ENCODE measurements at regions not wholly inside any gene's neighbourhood (a gene's known extent, or its start where the extent isn't known, plus 50 kb on each side); places are given as distances from the start of the nearest gene placed in this dataset.

GRCh38 chr13:107475753-107476453 lies 739.4 kb downstream of the LIG4 start:
- H3K9me3 Mint-ChIP-seq, result peaks cover 26% of the 10 kb centered on the region
- H3K27ac Mint-ChIP-seq, result no peak overlapping the region
- H3K4me3 Mint-ChIP-seq, result no peak overlapping the region
- intact Hi-C loops (cut with micrococcal nuclease), result no loop called here
- H3K36me3 Mint-ChIP-seq (ENCODE audit: low read depth), result no peaks in the 10 kb centered on the region
- H3K27me3 Mint-ChIP-seq, result no peaks in the 10 kb centered on the region
- no peaks in the 10 kb centered on the region for H3K4me1 Mint-ChIP-seq (ENCODE audit: low read depth)

GRCh38 chr13:107473253-107473652 lies 742.1 kb downstream of the LIG4 start:
- Mint-ChIP-seq H3K9me3 (peaks cover 26% of the 10 kb centered on the region), H3K36me3 (ENCODE audit: low read depth) (no peaks in the 10 kb centered on the region), H3K4me1 (ENCODE audit: low read depth) (no peaks in the 10 kb centered on the region), H3K4me3 (no peak overlapping the region), H3K27ac (no peak overlapping the region), H3K27me3 (no peaks in the 10 kb centered on the region)
- intact Hi-C loops (cut with micrococcal nuclease), result no loop called here

GRCh38 chr13:107466326-107467099 lies 748.8 kb downstream of the LIG4 start:
- H3K9me3 Mint-ChIP-seq, result peaks cover 7% of the 10 kb centered on the region
- H3K27ac Mint-ChIP-seq, result no peak overlapping the region

GRCh38 chr13:107462501-107462900 lies 752.8 kb downstream of the LIG4 start:
- H3K9me3 Mint-ChIP-seq, result peaks cover 19% of the 10 kb centered on the region
- H3K27me3 Mint-ChIP-seq, result no peaks in the 10 kb centered on the region
- no peak overlapping the region for H3K4me3 Mint-ChIP-seq
- H3K36me3 Mint-ChIP-seq (ENCODE audit: low read depth), result no peaks in the 10 kb centered on the region
- intact Hi-C loops (cut with micrococcal nuclease), result no loop called here
- no peak overlapping the region for H3K27ac Mint-ChIP-seq
- no peaks in the 10 kb centered on the region for H3K4me1 Mint-ChIP-seq (ENCODE audit: low read depth)

More at GRCh38 chr13:107466326-107467099, 748.8 kb downstream of the LIG4 start:
- H3K4me3 Mint-ChIP-seq, result no peak overlapping the region
- no peaks in the 10 kb centered on the region for H3K4me1 Mint-ChIP-seq (ENCODE audit: low read depth)
- intact Hi-C loops (cut with micrococcal nuclease), result no loop called here
- no peaks in the 10 kb centered on the region for H3K36me3 Mint-ChIP-seq (ENCODE audit: low read depth)
- no peaks in the 10 kb centered on the region for H3K27me3 Mint-ChIP-seq

- no peaks in the 10 kb centered on the region for H3K36me3 Mint-ChIP-seq (ENCODE audit: low read depth)
- no peak overlapping the region for H3K4me3 Mint-ChIP-seq
- intact Hi-C loops (cut with micrococcal nuclease), result no loop called here
- peaks cover 19% of the 10 kb centered on the region for H3K9me3 Mint-ChIP-seq
- H3K27ac Mint-ChIP-seq, result no peak overlapping the region
- no peaks in the 10 kb centered on the region for H3K27me3 Mint-ChIP-seq
- no peaks in the 10 kb centered on the region for H3K4me1 Mint-ChIP-seq (ENCODE audit: low read depth)
These were observed 753.6 kb downstream of the LIG4 start for GRCh38 chr13:107461751-107462150.

- H3K4me3 Mint-ChIP-seq, result no peak overlapping the region
- intact Hi-C loops (cut with micrococcal nuclease), result no loop called here
- no peaks in the 10 kb centered on the region for H3K36me3 Mint-ChIP-seq (ENCODE audit: low read depth)
- H3K27ac Mint-ChIP-seq, result no peak overlapping the region
- no peaks in the 10 kb centered on the region for H3K27me3 Mint-ChIP-seq
- no peaks in the 10 kb centered on the region for H3K4me1 Mint-ChIP-seq (ENCODE audit: low read depth)
- H3K9me3 Mint-ChIP-seq, result peaks cover 21% of the 10 kb centered on the region
These were observed 755.9 kb downstream of the LIG4 start for GRCh38 chr13:107459430-107459829.

- Mint-ChIP-seq H3K4me3 (no peak overlapping the region), H3K9me3 (peaks cover 30% of the 10 kb centered on the region), H3K36me3 (ENCODE audit: low read depth) (no peaks in the 10 kb centered on the region), H3K27me3 (no peaks in the 10 kb centered on the region), H3K27ac (no peak overlapping the region), H3K4me1 (ENCODE audit: low read depth) (no peaks in the 10 kb centered on the region)
- intact Hi-C loops (cut with micrococcal nuclease), result no loop called here
These were observed 757.1 kb downstream of the LIG4 start for GRCh38 chr13:107458269-107458668.

GRCh38 chr13:107457686-107458085 lies 757.6 kb downstream of the LIG4 start:
- H3K9me3 Mint-ChIP-seq, result peaks cover 36% of the 10 kb centered on the region

GRCh38 chr13:107456431-107456830 lies 758.9 kb downstream of the LIG4 start:
- Mint-ChIP-seq H3K27me3 (no peaks in the 10 kb centered on the region), H3K9me3 (peaks cover 49% of the 10 kb centered on the region), H3K4me3 (no peak overlapping the region), H3K27ac (no peak overlapping the region), H3K36me3 (ENCODE audit: low read depth) (no peaks in the 10 kb centered on the region), H3K4me1 (ENCODE audit: low read depth) (no peaks in the 10 kb centered on the region)
- intact Hi-C loops (cut with micrococcal nuclease), result no loop called here

More at GRCh38 chr13:107457686-107458085, 757.6 kb downstream of the LIG4 start:
- intact Hi-C loops (cut with micrococcal nuclease), result no loop called here
- Mint-ChIP-seq H3K36me3 (ENCODE audit: low read depth) (no peaks in the 10 kb centered on the region), H3K4me1 (ENCODE audit: low read depth) (no peaks in the 10 kb centered on the region), H3K27me3 (no peaks in the 10 kb centered on the region), H3K4me3 (no peak overlapping the region), H3K27ac (no peak overlapping the region)

- Mint-ChIP-seq H3K27me3 (no peaks in the 10 kb centered on the region), H3K4me1 (ENCODE audit: low read depth) (no peaks in the 10 kb centered on the region), H3K27ac (no peak overlapping the region), H3K4me3 (no peak overlapping the region), H3K36me3 (ENCODE audit: low read depth) (no peaks in the 10 kb centered on the region), H3K9me3 (peaks cover 56% of the 10 kb centered on the region)
- intact Hi-C loops (cut with micrococcal nuclease), result no loop called here
These were observed 762.5 kb downstream of the LIG4 start for GRCh38 chr13:107452833-107453232.

GRCh38 chr13:107450931-107451330 lies 764.4 kb downstream of the LIG4 start:
- H3K27me3 Mint-ChIP-seq, result no peaks in the 10 kb centered on the region
- no peaks in the 10 kb centered on the region for H3K36me3 Mint-ChIP-seq (ENCODE audit: low read depth)
- intact Hi-C loops (cut with micrococcal nuclease), result no loop called here
- H3K4me1 Mint-ChIP-seq (ENCODE audit: low read depth), result no peaks in the 10 kb centered on the region
- peaks cover 56% of the 10 kb centered on the region for H3K9me3 Mint-ChIP-seq
- no peak overlapping the region for H3K4me3 Mint-ChIP-seq
- no peak overlapping the region for H3K27ac Mint-ChIP-seq

GRCh38 chr13:107450431-107450830 lies 764.9 kb downstream of the LIG4 start:
- no peak overlapping the region for H3K27ac Mint-ChIP-seq
- no peaks in the 10 kb centered on the region for H3K4me1 Mint-ChIP-seq (ENCODE audit: low read depth)
- no peak overlapping the region for H3K4me3 Mint-ChIP-seq
- peaks cover 51% of the 10 kb centered on the region for H3K9me3 Mint-ChIP-seq
- no peaks in the 10 kb centered on the region for H3K27me3 Mint-ChIP-seq
- H3K36me3 Mint-ChIP-seq (ENCODE audit: low read depth), result no peaks in the 10 kb centered on the region
- intact Hi-C loops (cut with micrococcal nuclease), result no loop called here

GRCh38 chr13:107447591-107447990 lies 767.7 kb downstream of the LIG4 start:
- no peaks in the 10 kb centered on the region for H3K4me1 Mint-ChIP-seq (ENCODE audit: low read depth)
- H3K4me3 Mint-ChIP-seq, result no peak overlapping the region
- H3K36me3 Mint-ChIP-seq (ENCODE audit: low read depth), result no peaks in the 10 kb centered on the region
- intact Hi-C loops (cut with micrococcal nuclease), result no loop called here
- H3K27me3 Mint-ChIP-seq, result no peaks in the 10 kb centered on the region
- peaks cover 32% of the 10 kb centered on the region for H3K9me3 Mint-ChIP-seq
- H3K27ac Mint-ChIP-seq, result no peak overlapping the region

- H3K27me3 Mint-ChIP-seq, result no peaks in the 10 kb centered on the region
- H3K36me3 Mint-ChIP-seq (ENCODE audit: low read depth), result no peaks in the 10 kb centered on the region
- peaks cover 14% of the 10 kb centered on the region for H3K9me3 Mint-ChIP-seq
- intact Hi-C loops (cut with micrococcal nuclease), result no loop called here
- no peak overlapping the region for H3K27ac Mint-ChIP-seq
- no peaks in the 10 kb centered on the region for H3K4me1 Mint-ChIP-seq (ENCODE audit: low read depth)
- no peak overlapping the region for H3K4me3 Mint-ChIP-seq
These were observed 774.1 kb downstream of the LIG4 start for GRCh38 chr13:107441279-107441678.

Measured in dendritic cell treated with granulocyte-macrophage colony-stimulating factor and Interleukin-4, amounts not matched to agents 40 ng/mL and 50 ng/mL, for 4 days (primary cell).